Suppressor macrophage treated with lipopolysaccharide for 1 hour (primary cell): ENCODE measurements at regions not wholly inside any gene's neighbourhood (a gene's known extent, or its start where the extent isn't known, plus 50 kb on each side); places are given as distances from the start of the nearest gene placed in this dataset.

ENCODE experiments used
- DNase-seq, 3 donors: peaks; one replicate each; pipeline ENCODE4 v3.0.0-alpha.2; 2020 to 2022

GRCh38 chr1:69377507-69377906, 190.2 kb upstream of the LRRC7 start:
- DNase-seq = no peak

- no peak for DNase-seq
Measured at GRCh38 chr1:69388044-69388443, 179.7 kb upstream of the LRRC7 start.

GRCh38 chr1:69400128-69400527, 167.6 kb upstream of the LRRC7 start:
- DNase-seq = no peak

- no peak for DNase-seq
Measured at GRCh38 chr1:69401879-69402278, 165.8 kb upstream of the LRRC7 start.

- no peak for DNase-seq
Measured at GRCh38 chr1:69403756-69404320, 163.9 kb upstream of the LRRC7 start.

- DNase-seq = no peak
Measured at GRCh38 chr1:69404486-69404885, 163.2 kb upstream of the LRRC7 start.

- no peak for DNase-seq
Measured at GRCh38 chr1:69406244-69406643, 161.5 kb upstream of the LRRC7 start.

GRCh38 chr1:69409731-69410456, 157.8 kb upstream of the LRRC7 start:
- DNase-seq = no peak

- DNase-seq = no peak
Measured at GRCh38 chr1:69410457-69410850, 157.3 kb upstream of the LRRC7 start.

- no peak for DNase-seq
Measured at GRCh38 chr1:69410893-69411292, 156.8 kb upstream of the LRRC7 start.

GRCh38 chr1:69411617-69412016, 156.1 kb upstream of the LRRC7 start:
- DNase-seq = no peak

GRCh38 chr1:69413129-69413528, 154.6 kb upstream of the LRRC7 start:
- DNase-seq = no peak

GRCh38 chr1:69414574-69414973, 153.1 kb upstream of the LRRC7 start:
- no peak for DNase-seq

GRCh38 chr1:69421286-69421685, 146.4 kb upstream of the LRRC7 start:
- no peak for DNase-seq

- DNase-seq = no peak
Measured at GRCh38 chr1:69425871-69426270, 141.9 kb upstream of the LRRC7 start.

GRCh38 chr1:69426401-69426800, 141.3 kb upstream of the LRRC7 start:
- DNase-seq = no peak

- DNase-seq = no peak
Measured at GRCh38 chr1:69433073-69433472, 134.6 kb upstream of the LRRC7 start.

GRCh38 chr1:69436151-69436550, 131.6 kb upstream of the LRRC7 start:
- no peak for DNase-seq

- no peak for DNase-seq
Measured at GRCh38 chr1:69438056-69438795, 129.5 kb upstream of the LRRC7 start.

- DNase-seq = no peak
Measured at GRCh38 chr1:69441496-69441895, 126.2 kb upstream of the LRRC7 start.

GRCh38 chr1:69451196-69451595, 116.5 kb upstream of the LRRC7 start:
- peak in 1 of 3 donors; percentile 14 for DNase-seq

- DNase-seq = no peak
Measured at GRCh38 chr1:69455718-69456117, 112.0 kb upstream of the LRRC7 start.

- DNase-seq = no peak
Measured at GRCh38 chr1:69459244-69459643, 108.5 kb upstream of the LRRC7 start.

- DNase-seq = no peak
Measured at GRCh38 chr1:69475021-69475420, 92.7 kb upstream of the LRRC7 start.
